GM10266 (cell line): ENCODE measurements at regions not wholly inside any gene's neighbourhood (a gene's known extent, or its start where the extent isn't known, plus 50 kb on each side); places are given as distances from the start of the nearest gene placed in this dataset.
"Not testable (repeated sequence)": the region's sequence is repeated elsewhere in the genome, so short reads cannot be mapped to it uniquely, and the experiment has no call there.

Experiments used
- DNase-seq: peaks from one replicate; pipeline ENCODE4 v3.0.0; 2012; ENCODE audit errors: extremely low spot score
- CTCF ChIP-seq: IDR thresholded peaks from 2 replicates; pipeline ENCODE4 v1.5.1; 2012; ENCODE audit warnings: mild to moderate bottlenecking, low read depth; ENCODE audit not compliant: control insufficient read depth, insufficient read depth; ENCODE audit errors: missing control alignments

GRCh38 chr1:69081668-69082067 lies 486.1 kb upstream of the LRRC7 start:
- TF ChIP-seq CTCF = no peak
- no peak for DNase-seq

GRCh38 chr1:69082312-69082711 lies 485.4 kb upstream of the LRRC7 start:
- no peak for TF ChIP-seq CTCF
- no peak for DNase-seq

GRCh38 chr1:69086148-69086547 lies 481.6 kb upstream of the LRRC7 start:
- DNase-seq = no peak
- no peak for TF ChIP-seq CTCF

- no peak for TF ChIP-seq CTCF
- no peak for DNase-seq
Observed at GRCh38 chr1:69088571-69088970, 479.2 kb upstream of the LRRC7 start.

GRCh38 chr1:69090170-69090569 lies 477.6 kb upstream of the LRRC7 start:
- TF ChIP-seq CTCF = no peak
- no peak for DNase-seq

GRCh38 chr1:69090752-69091151 lies 477.0 kb upstream of the LRRC7 start:
- TF ChIP-seq CTCF = no peak
- DNase-seq = no peak

- DNase-seq = not testable (repeated sequence)
Observed at GRCh38 chr1:69102058-69102457, 465.7 kb upstream of the LRRC7 start.

- no peak for DNase-seq
- TF ChIP-seq CTCF = no peak
Observed at GRCh38 chr1:69103213-69103612, 464.5 kb upstream of the LRRC7 start.
